ENCODE measurements at regions not wholly inside any gene's neighbourhood (a gene's known extent, or its start where the extent isn't known, plus 50 kb on each side); places are given as distances from the start of the nearest gene placed in this dataset.

DNA sequence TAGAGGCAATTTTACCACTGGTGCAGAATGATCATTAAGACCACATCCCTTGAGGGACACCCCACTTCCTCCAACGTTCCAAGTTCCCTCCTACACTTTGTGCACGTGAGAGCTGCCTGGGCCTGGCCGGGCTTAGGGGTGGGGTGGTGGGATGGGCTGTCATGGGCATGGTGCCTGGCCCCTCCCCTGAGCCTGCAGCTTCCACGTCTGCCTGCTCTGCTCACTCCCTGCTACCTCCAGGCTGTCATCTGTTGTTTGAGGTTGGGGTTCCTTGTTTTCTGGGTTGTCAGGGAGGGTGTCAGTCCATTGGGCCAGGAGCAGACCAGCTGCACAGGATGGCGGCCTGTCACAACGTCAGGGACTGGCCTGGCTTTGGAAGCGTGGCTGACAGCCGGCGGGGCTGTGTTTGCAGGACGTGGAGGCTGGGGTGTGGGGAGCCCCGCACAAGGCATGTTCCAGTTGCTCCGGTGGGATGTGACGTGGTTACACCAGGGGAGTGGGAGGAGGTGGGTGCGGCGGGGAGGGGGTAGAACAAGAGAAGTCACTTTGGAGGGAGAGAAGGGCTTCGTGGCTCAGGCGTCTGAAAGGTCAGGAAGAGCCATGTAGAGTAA is 72.3 kb downstream of the RTP5 start:
- Histone ChIP-seq H3K23ac (ENCODE audit: low read length) (no peak overlapping the region), H3K27ac (ENCODE audit: low read depth, low read length) (no peak overlapping the region), H2BK5ac (ENCODE audit: low read length) (no peak overlapping the region), H2BK120ac (ENCODE audit: low read depth, low read length) (no peak overlapping the region), H3K4me3 (ENCODE audit: low read length) (no peak overlapping the region), H2AK5ac (ENCODE audit: low read length) (no peak overlapping the region), H3K9ac (ENCODE audit: low read length) (no peak overlapping the region), H3K36me3 (ENCODE audit: control insufficient read depth, insufficient read depth, low read length) (no peaks in the 10 kb centered on the region), H2BK15ac (replicated peaks; ENCODE audit: low read depth) (no peak overlapping the region), H4K8ac (ENCODE audit: low read depth, low read length) (no peak overlapping the region), H3K56ac (ENCODE audit: low read length) (no peak overlapping the region), H3K4me2 (ENCODE audit: low read length) (no peak overlapping the region), H3K79me1 (ENCODE audit: low read length) (no peaks in the 10 kb centered on the region), H3K4ac (ENCODE audit: low read depth, low read length) (no peak overlapping the region), H4K5ac (ENCODE audit: low read length) (no peak overlapping the region), H3K27me3 (ENCODE audit: insufficient read depth, low read length, poor library complexity) (no peaks in the 10 kb centered on the region), H3K79me2 (ENCODE audit: control insufficient read depth, insufficient read depth, low read length) (no peaks in the 10 kb centered on the region), H3K4me1 (ENCODE audit: control insufficient read depth, low read depth, low read length) (no peaks in the 10 kb centered on the region), H3K18ac (ENCODE audit: low read length) (no peak overlapping the region)
- DNase-seq, result no peak
- WGBS (ENCODE audit: extremely low coverage, insufficient coverage, low lambda C conversion rate), result no CpG with 5 or more reads among the region's 17 CpGs

DNA sequence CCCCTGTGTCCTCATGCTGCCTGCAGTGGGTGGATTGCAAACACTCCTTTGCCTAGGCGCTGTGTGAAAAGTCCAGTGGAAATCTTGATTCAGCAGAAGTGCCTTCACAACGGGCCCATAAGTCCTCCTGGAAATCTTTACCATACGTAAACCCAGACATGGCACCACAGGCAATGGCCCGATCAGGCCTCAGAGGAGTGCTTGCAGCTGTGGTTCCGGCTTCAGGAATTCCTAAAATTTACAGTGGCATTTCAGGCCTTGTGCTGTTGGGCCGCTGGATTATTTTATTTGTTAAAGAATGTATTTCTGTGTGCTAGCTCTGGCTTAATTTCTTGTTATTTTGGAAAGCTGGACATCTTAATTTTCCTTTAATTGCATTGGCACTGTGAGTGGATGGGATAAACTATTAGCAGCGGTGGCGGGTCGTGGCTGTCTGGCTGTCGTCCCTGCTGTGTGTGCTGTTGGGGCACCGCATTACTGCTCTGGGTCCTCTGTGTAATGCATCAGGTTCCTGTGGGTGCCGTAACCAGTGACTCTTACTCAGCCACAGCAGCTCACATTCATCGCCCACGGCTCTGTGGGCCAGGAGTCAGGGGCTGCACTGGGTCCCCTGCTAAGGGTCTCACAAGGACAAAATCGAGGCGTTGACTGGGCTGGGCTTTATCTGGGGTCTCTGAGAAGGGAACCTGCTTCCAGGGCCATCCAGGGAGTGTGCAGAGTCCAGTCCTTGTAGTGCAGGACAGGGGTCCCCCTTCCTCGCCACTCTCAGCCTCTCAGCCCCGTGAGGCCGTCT is 73.1 kb downstream of the RTP5 start:
- no peak overlapping the region for H2BK5ac ChIP-seq (ENCODE audit: low read length)
- H4K5ac ChIP-seq (ENCODE audit: low read length), result no peak overlapping the region
- H3K79me1 ChIP-seq (ENCODE audit: low read length), result no peaks in the 10 kb centered on the region
- H3K4me1 ChIP-seq (ENCODE audit: control insufficient read depth, low read depth, low read length), result no peaks in the 10 kb centered on the region
- H3K27ac ChIP-seq (ENCODE audit: low read depth, low read length), result no peak overlapping the region
- no peak overlapping the region for H3K4me2 ChIP-seq (ENCODE audit: low read length)
- H3K79me2 ChIP-seq (ENCODE audit: control insufficient read depth, insufficient read depth, low read length), result no peaks in the 10 kb centered on the region
- no peak overlapping the region for H4K8ac ChIP-seq (ENCODE audit: low read depth, low read length)
- no CpG with 5 or more reads among the region's 19 CpGs for WGBS (ENCODE audit: extremely low coverage, insufficient coverage, low lambda C conversion rate)
- H3K4ac ChIP-seq (ENCODE audit: low read depth, low read length), result no peak overlapping the region
- DNase-seq, result no peak
- no peak overlapping the region for H2BK120ac ChIP-seq (ENCODE audit: low read depth, low read length)
- no peak overlapping the region for H3K56ac ChIP-seq (ENCODE audit: low read length)
- no peak overlapping the region for H3K4me3 ChIP-seq (ENCODE audit: low read length)
- H3K18ac ChIP-seq (ENCODE audit: low read length), result no peak overlapping the region
- no peak overlapping the region for H3K9ac ChIP-seq (ENCODE audit: low read length)
- H2BK15ac ChIP-seq (replicated peaks; ENCODE audit: low read depth), result no peak overlapping the region
- H3K23ac ChIP-seq (ENCODE audit: low read length), result no peak overlapping the region
- no peaks in the 10 kb centered on the region for H3K36me3 ChIP-seq (ENCODE audit: control insufficient read depth, insufficient read depth, low read length)
- no peaks in the 10 kb centered on the region for H3K27me3 ChIP-seq (ENCODE audit: insufficient read depth, low read length, poor library complexity)
- no peak overlapping the region for H2AK5ac ChIP-seq (ENCODE audit: low read length)

DNA sequence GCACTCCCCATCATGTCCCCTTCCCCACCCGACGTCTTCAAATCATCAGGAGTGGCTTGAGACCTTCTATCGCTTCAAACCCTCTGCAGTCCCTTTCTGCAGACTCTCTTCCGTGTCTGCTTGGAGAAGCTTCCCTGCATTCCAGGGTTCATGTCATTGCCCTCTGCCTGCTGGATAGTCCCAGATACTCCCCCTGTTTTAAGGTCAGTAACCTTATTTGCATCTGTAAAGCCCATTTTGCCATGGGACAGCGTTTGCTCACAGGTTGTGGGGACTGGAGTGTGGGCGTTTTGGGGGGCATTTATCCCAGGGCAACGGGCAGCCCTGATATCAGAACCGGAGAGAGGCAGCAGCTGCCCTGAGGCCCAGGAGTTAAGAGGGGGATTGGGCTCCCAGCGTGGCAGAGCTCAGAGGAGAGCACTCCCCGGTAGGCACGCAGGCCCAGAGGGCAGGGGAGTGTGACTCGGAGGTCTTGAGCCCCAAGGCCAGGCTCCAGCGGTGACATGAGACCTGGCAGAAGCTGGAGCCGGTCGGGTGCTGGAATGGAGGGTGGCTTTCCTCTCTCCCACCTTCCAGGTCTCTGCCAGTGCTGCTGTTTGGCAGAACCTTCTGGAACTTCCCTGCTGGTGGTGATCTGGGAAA is 73.8 kb downstream of the RTP5 start:
- Histone ChIP-seq H3K4me1 (ENCODE audit: control insufficient read depth, low read depth, low read length) (no peaks in the 10 kb centered on the region), H3K4ac (ENCODE audit: low read depth, low read length) (no peak overlapping the region), H4K5ac (ENCODE audit: low read length) (no peak overlapping the region), H2AK5ac (ENCODE audit: low read length) (no peak overlapping the region), H4K8ac (ENCODE audit: low read depth, low read length) (no peak overlapping the region), H3K23ac (ENCODE audit: low read length) (no peak overlapping the region), H3K79me2 (ENCODE audit: control insufficient read depth, insufficient read depth, low read length) (no peaks in the 10 kb centered on the region), H2BK5ac (ENCODE audit: low read length) (no peak overlapping the region), H3K9ac (ENCODE audit: low read length) (no peak overlapping the region), H2BK15ac (replicated peaks; ENCODE audit: low read depth) (no peak overlapping the region), H3K36me3 (ENCODE audit: control insufficient read depth, insufficient read depth, low read length) (no peaks in the 10 kb centered on the region), H3K79me1 (ENCODE audit: low read length) (no peaks in the 10 kb centered on the region), H3K56ac (ENCODE audit: low read length) (no peak overlapping the region), H3K27ac (ENCODE audit: low read depth, low read length) (no peak overlapping the region), H3K18ac (ENCODE audit: low read length) (no peak overlapping the region), H3K27me3 (ENCODE audit: insufficient read depth, low read length, poor library complexity) (no peaks in the 10 kb centered on the region), H3K4me2 (ENCODE audit: low read length) (no peak overlapping the region), H3K4me3 (ENCODE audit: low read length) (no peak overlapping the region), H2BK120ac (ENCODE audit: low read depth, low read length) (no peak overlapping the region)
- no peak for DNase-seq
- WGBS (ENCODE audit: extremely low coverage, insufficient coverage, low lambda C conversion rate), result no CpG with 5 or more reads among the region's 15 CpGs

DNA sequence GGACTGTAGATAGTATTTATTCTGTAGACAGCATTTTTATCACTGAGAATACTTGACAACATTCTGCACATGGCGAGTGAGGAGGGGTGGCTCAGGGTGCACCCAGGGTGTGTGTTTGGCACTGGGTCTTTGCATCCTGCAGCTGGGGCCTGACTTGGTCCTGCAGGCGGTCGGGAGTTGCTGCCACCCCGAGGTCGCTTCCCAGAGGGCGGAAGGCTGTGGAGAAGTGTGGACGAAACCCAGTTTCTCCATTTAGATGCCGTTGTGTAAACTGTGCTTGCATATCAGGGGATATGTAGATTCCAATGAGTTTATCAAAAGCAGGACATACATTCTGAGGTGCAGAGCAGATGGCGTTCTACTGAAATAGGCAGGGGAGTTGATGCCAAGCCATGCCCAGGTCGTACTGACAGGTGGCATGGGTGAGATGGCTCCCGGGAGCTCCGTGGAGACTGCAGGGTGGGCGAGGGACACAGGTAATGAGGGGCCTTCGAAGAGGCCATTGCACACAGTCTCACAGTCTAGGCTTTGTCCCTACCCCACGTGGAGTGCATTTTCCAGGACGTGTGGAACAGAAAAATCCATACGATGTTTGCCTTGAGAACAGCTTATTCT is 74.5 kb downstream of the RTP5 start:
- Histone ChIP-seq H3K4me2 (ENCODE audit: low read length) (no peak overlapping the region), H3K18ac (ENCODE audit: low read length) (no peak overlapping the region), H3K23ac (ENCODE audit: low read length) (no peak overlapping the region), H3K79me2 (ENCODE audit: control insufficient read depth, insufficient read depth, low read length) (no peaks in the 10 kb centered on the region), H4K8ac (ENCODE audit: low read depth, low read length) (no peak overlapping the region), H3K4me3 (ENCODE audit: low read length) (no peak overlapping the region), H4K5ac (ENCODE audit: low read length) (no peak overlapping the region), H2AK5ac (ENCODE audit: low read length) (no peak overlapping the region), H3K4ac (ENCODE audit: low read depth, low read length) (no peak overlapping the region), H3K36me3 (ENCODE audit: control insufficient read depth, insufficient read depth, low read length) (no peaks in the 10 kb centered on the region), H3K79me1 (ENCODE audit: low read length) (no peaks in the 10 kb centered on the region), H2BK120ac (ENCODE audit: low read depth, low read length) (no peak overlapping the region), H3K9ac (ENCODE audit: low read length) (no peak overlapping the region), H3K56ac (ENCODE audit: low read length) (no peak overlapping the region), H3K27ac (ENCODE audit: low read depth, low read length) (no peak overlapping the region), H3K27me3 (ENCODE audit: insufficient read depth, low read length, poor library complexity) (no peaks in the 10 kb centered on the region), H3K4me1 (ENCODE audit: control insufficient read depth, low read depth, low read length) (no peaks in the 10 kb centered on the region), H2BK15ac (replicated peaks; ENCODE audit: low read depth) (no peak overlapping the region), H2BK5ac (ENCODE audit: low read length) (no peak overlapping the region)
- DNase-seq, result no peak
- no CpG with 5 or more reads among the region's 17 CpGs for WGBS (ENCODE audit: extremely low coverage, insufficient coverage, low lambda C conversion rate)

DNA sequence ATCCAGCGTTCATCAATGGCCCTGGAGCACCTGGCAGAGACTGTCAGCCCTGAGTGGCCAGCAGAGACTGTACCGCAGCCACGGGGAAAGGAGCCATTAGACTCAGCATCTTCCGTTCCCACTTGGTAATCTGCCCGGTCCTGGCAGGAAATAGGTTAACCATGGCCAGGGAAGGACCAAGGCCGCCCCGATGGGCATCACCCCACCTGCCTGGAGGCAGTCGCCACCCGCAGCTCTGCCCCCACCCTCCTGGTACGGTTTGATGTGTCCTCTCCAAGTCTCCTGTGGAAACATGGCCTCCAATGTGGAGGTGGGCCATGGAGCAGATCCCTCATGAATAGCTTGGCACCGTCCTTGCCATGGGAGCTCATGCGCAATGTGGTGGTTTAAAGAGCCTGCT is 75.3 kb downstream of the RTP5 start:
- Histone ChIP-seq H4K8ac (ENCODE audit: low read depth, low read length) (no peak overlapping the region), H3K18ac (ENCODE audit: low read length) (no peak overlapping the region), H3K79me1 (ENCODE audit: low read length) (no peaks in the 10 kb centered on the region), H3K4me3 (ENCODE audit: low read length) (no peak overlapping the region), H3K4me1 (ENCODE audit: control insufficient read depth, low read depth, low read length) (no peaks in the 10 kb centered on the region), H3K27me3 (ENCODE audit: insufficient read depth, low read length, poor library complexity) (no peaks in the 10 kb centered on the region), H2BK15ac (replicated peaks; ENCODE audit: low read depth) (no peak overlapping the region), H3K36me3 (ENCODE audit: control insufficient read depth, insufficient read depth, low read length) (no peaks in the 10 kb centered on the region), H2BK5ac (ENCODE audit: low read length) (no peak overlapping the region), H3K27ac (ENCODE audit: low read depth, low read length) (no peak overlapping the region), H3K4ac (ENCODE audit: low read depth, low read length) (no peak overlapping the region), H4K5ac (ENCODE audit: low read length) (no peak overlapping the region), H2AK5ac (ENCODE audit: low read length) (no peak overlapping the region), H3K23ac (ENCODE audit: low read length) (no peak overlapping the region), H3K9ac (ENCODE audit: low read length) (no peak overlapping the region), H2BK120ac (ENCODE audit: low read depth, low read length) (no peak overlapping the region), H3K4me2 (ENCODE audit: low read length) (no peak overlapping the region), H3K79me2 (ENCODE audit: control insufficient read depth, insufficient read depth, low read length) (no peaks in the 10 kb centered on the region), H3K56ac (ENCODE audit: low read length) (no peak overlapping the region)
- WGBS (ENCODE audit: extremely low coverage, insufficient coverage, low lambda C conversion rate), result no CpG with 5 or more reads among the region's 12 CpGs
- DNase-seq, result no peak

Measured in mesendoderm (in vitro differentiated cells).